ENCODE measurements at regions not wholly inside any gene's neighbourhood (a gene's known extent, or its start where the extent isn't known, plus 50 kb on each side); places are given as distances from the start of the nearest gene placed in this dataset.

DNA sequence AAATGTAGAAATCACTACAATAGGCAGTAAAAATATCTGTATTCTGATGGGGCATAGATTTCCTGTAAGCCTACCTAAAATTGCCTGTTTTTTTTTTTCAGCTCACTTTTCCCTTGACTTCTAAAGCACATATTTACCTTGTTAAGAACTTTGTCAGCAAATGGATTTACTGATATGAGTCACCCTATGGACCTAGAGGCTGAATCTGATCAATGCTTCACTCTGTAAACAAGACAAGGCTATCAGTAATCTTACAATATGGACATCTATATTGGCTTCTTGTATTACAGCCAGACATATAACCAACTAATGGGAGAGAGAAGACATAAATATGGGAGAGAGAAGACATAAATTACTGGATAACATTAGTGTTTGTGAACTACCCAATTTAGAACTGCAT is 792.7 kb upstream of the CHD1 start:
- TF ChIP-seq, protein P1, sequence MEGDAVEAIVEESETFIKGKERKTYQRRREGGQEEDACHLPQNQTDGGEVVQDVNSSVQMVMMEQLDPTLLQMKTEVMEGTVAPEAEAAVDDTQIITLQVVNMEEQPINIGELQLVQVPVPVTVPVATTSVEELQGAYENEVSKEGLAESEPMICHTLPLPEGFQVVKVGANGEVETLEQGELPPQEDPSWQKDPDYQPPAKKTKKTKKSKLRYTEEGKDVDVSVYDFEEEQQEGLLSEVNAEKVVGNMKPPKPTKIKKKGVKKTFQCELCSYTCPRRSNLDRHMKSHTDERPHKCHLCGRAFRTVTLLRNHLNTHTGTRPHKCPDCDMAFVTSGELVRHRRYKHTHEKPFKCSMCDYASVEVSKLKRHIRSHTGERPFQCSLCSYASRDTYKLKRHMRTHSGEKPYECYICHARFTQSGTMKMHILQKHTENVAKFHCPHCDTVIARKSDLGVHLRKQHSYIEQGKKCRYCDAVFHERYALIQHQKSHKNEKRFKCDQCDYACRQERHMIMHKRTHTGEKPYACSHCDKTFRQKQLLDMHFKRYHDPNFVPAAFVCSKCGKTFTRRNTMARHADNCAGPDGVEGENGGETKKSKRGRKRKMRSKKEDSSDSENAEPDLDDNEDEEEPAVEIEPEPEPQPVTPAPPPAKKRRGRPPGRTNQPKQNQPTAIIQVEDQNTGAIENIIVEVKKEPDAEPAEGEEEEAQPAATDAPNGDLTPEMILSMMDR (IDR thresholded peaks at IDR 0.05; ENCODE audit: low read depth, low read length, poor library complexity, severe bottlenecking) = no peak
- no peak for TF ChIP-seq EZH2phosphoT487 (IDR thresholded peaks at IDR 0.05; ENCODE audit: borderline replicate concordance, low read length)
